GM19351 (cell line): ENCODE measurements at regions not wholly inside any gene's neighbourhood (a gene's known extent, or its start where the extent isn't known, plus 50 kb on each side); places are given as distances from the start of the nearest gene placed in this dataset.
A peak's percentile ranks its signal among the peaks of the same experiment; 100 is the strongest.
"Not testable (repeated sequence)": the region's sequence is repeated elsewhere in the genome, so short reads cannot be mapped to it uniquely, and the experiment has no call there.

Experiments
- ATAC-seq: cut with Tn5 transposase; IDR thresholded peaks from one replicate; pipeline ENCODE4 v1.9.1; 2021; ENCODE audit warnings: mild to moderate bottlenecking, moderate library complexity; ENCODE audit not compliant: unreplicated experiment

- no peak for ATAC-seq
Observed at GRCh38 chr6:8881663-8882062, 446.3 kb upstream of the SLC35B3 start.

GRCh38 chr6:8879334-8879733 is 444.0 kb upstream of the SLC35B3 start:
- ATAC-seq = no peak

GRCh38 chr6:8875986-8876385 is 440.6 kb upstream of the SLC35B3 start:
- ATAC-seq = no peak

- ATAC-seq = no peak
Observed at GRCh38 chr6:8872589-8872988, 437.2 kb upstream of the SLC35B3 start.

- no peak for ATAC-seq
Observed at GRCh38 chr6:8865451-8865850, 430.1 kb upstream of the SLC35B3 start.

- peak; percentile 74 for ATAC-seq
Observed at GRCh38 chr6:8860671-8861070, 425.3 kb upstream of the SLC35B3 start.

GRCh38 chr6:8859501-8859900 is 424.2 kb upstream of the SLC35B3 start:
- no peak for ATAC-seq

GRCh38 chr6:8858854-8859331 is 423.5 kb upstream of the SLC35B3 start:
- ATAC-seq = no peak

- no peak for ATAC-seq
Observed at GRCh38 chr6:8857160-8857559, 421.8 kb upstream of the SLC35B3 start.

GRCh38 chr6:8855411-8855810 is 420.1 kb upstream of the SLC35B3 start:
- ATAC-seq = no peak

- ATAC-seq = no peak
Observed at GRCh38 chr6:8852332-8852731, 417.0 kb upstream of the SLC35B3 start.

GRCh38 chr6:8846680-8847079 is 411.3 kb upstream of the SLC35B3 start:
- ATAC-seq = peak; percentile 46

GRCh38 chr6:8845690-8846089 is 410.3 kb upstream of the SLC35B3 start:
- no peak for ATAC-seq

- ATAC-seq = no peak
Observed at GRCh38 chr6:8844968-8845367, 409.6 kb upstream of the SLC35B3 start.

- ATAC-seq = no peak
Observed at GRCh38 chr6:8839626-8840025, 404.3 kb upstream of the SLC35B3 start.

- ATAC-seq = no peak
Observed at GRCh38 chr6:8837343-8837742, 402.0 kb upstream of the SLC35B3 start.

GRCh38 chr6:8832695-8833094 is 397.4 kb upstream of the SLC35B3 start:
- not testable (repeated sequence) for ATAC-seq

GRCh38 chr6:8831366-8832152 is 396.2 kb upstream of the SLC35B3 start:
- no peak for ATAC-seq

GRCh38 chr6:8830794-8831193 is 395.4 kb upstream of the SLC35B3 start:
- no peak for ATAC-seq

- ATAC-seq = no peak
Observed at GRCh38 chr6:8829796-8830195, 394.5 kb upstream of the SLC35B3 start.

- ATAC-seq = no peak
Observed at GRCh38 chr6:8829296-8829695, 394.0 kb upstream of the SLC35B3 start.

- ATAC-seq = no peak
Observed at GRCh38 chr6:8828376-8828775, 393.0 kb upstream of the SLC35B3 start.

GRCh38 chr6:8825726-8826125 is 390.4 kb upstream of the SLC35B3 start:
- no peak for ATAC-seq
